GM23338 (cell line): ENCODE measurements at regions not wholly inside any gene's neighbourhood (a gene's known extent, or its start where the extent isn't known, plus 50 kb on each side); places are given as distances from the start of the nearest gene placed in this dataset.
"Not testable (repeated sequence)": the region's sequence is repeated elsewhere in the genome, so short reads cannot be mapped to it uniquely, and the experiment has no call there.

ENCODE experiments used
- ATAC-seq: fragments of 200-7000 bp; cut with Tn5 transposase; 3 replicates; pipeline ENCODE4 v1.9.1; 2020
- DNase-seq: peaks from one replicate; pipeline ENCODE4 v3.0.0-alpha.2; 2015; ENCODE audit warnings: low spot score
- H2AFZ ChIP-seq: fragments of 200-600 bp; sonication (generic); 2 replicates; pipeline ENCODE4 v1.8.0; 2016; ENCODE audit warnings: antibody characterized with exemption, mild to moderate bottlenecking, moderate library complexity
- H3F3A ChIP-seq: fragments of 200-600 bp; sonication (generic); replicated peaks from 2 replicates; pipeline ENCODE4 v1.8.0; 2017; ENCODE audit warnings: antibody characterized with exemption, mixed run types, low read depth
- H3K27ac ChIP-seq: fragments of 200-600 bp; sonication (generic); 2 replicates; pipeline ENCODE4 v1.6.1; 2016; ENCODE audit warnings: low read depth
- H3K27me3 ChIP-seq: fragments of 200-600 bp; sonication (generic); 2 replicates; pipeline ENCODE4 v1.8.0; 2016; ENCODE audit warnings: mild to moderate bottlenecking, mixed run types, moderate library complexity; ENCODE audit not compliant: insufficient read depth
- H3K36me3 ChIP-seq: fragments of 200-600 bp; sonication (generic); 2 replicates; pipeline ENCODE4 v1.8.0; 2016; ENCODE audit warnings: mild to moderate bottlenecking; ENCODE audit not compliant: insufficient read depth
- H3K4me1 ChIP-seq: fragments of 200-600 bp; sonication (generic); 2 replicates; pipeline ENCODE4 v1.8.0; 2016; ENCODE audit warnings: mild to moderate bottlenecking, moderate library complexity; ENCODE audit not compliant: insufficient read depth
- H3K4me2 ChIP-seq: fragments of 200-600 bp; sonication (generic); 2 replicates; pipeline ENCODE4 v1.7.1; 2017; ENCODE audit warnings: mixed run types
- H3K4me3 ChIP-seq: fragments of 200-600 bp; sonication (generic); 2 replicates; pipeline ENCODE4 v1.6.1; 2016; ENCODE audit warnings: mixed run types
- H3K79me2 ChIP-seq: fragments of 200-600 bp; sonication (generic); replicated peaks from 2 replicates; pipeline ENCODE4 v1.8.0; 2017; ENCODE audit warnings: mild to moderate bottlenecking; ENCODE audit not compliant: insufficient read depth
- H3K9me2 ChIP-seq: fragments of 200-600 bp; sonication (generic); 2 replicates; pipeline ENCODE4 v1.8.0; 2017; ENCODE audit not compliant: insufficient read depth
- H4K20me1 ChIP-seq: fragments of 200-600 bp; sonication (generic); replicated peaks from 2 replicates; pipeline ENCODE4 v1.8.0; 2017; ENCODE audit warnings: mild to moderate bottlenecking; ENCODE audit not compliant: insufficient read depth
- H3K27ac Mint-ChIP-seq: 2 replicates; pipeline ENCODE4 v1.8.0; 2020; ENCODE audit warnings: inconsistent platforms, mild to moderate bottlenecking, moderate library complexity, mixed read lengths
- H3K27me3 Mint-ChIP-seq: 3 replicates; pipeline ENCODE4 v1.8.0; 2022; ENCODE audit warnings: low read depth, mild to moderate bottlenecking, moderate library complexity, mixed read lengths, inconsistent platforms; ENCODE audit not compliant: insufficient read depth, poor library complexity
- H3K36me3 Mint-ChIP-seq: 3 replicates; pipeline ENCODE4 v1.8.0; 2021; ENCODE audit warnings: low read depth, mild to moderate bottlenecking, inconsistent platforms, moderate library complexity, mixed read lengths
- H3K4me1 Mint-ChIP-seq: 3 replicates; pipeline ENCODE4 v1.8.0; 2020; ENCODE audit warnings: mild to moderate bottlenecking, inconsistent platforms, mixed read lengths
- H3K4me3 Mint-ChIP-seq: 3 replicates; pipeline ENCODE4 v1.8.0; 2021; ENCODE audit warnings: moderate library complexity, mild to moderate bottlenecking, inconsistent platforms, mixed read lengths
- H3K9me3 Mint-ChIP-seq: 3 replicates; pipeline ENCODE4 v1.8.0; 2020; ENCODE audit warnings: moderate library complexity, mild to moderate bottlenecking, inconsistent platforms, mixed read lengths

GRCh38 chr5:71289946-71290345 lies 165.5 kb upstream of the BDP1 start:
- H2AFZ ChIP-seq, H3K9me2 ChIP-seq, H3K79me2 ChIP-seq, ATAC-seq, H3K36me3 ChIP-seq, H3K27ac ChIP-seq, H4K20me1 ChIP-seq, H3K4me2 ChIP-seq, H3K4me1 Mint-ChIP-seq, H3K27ac Mint-ChIP-seq, H3K27me3 ChIP-seq, H3K27me3 Mint-ChIP-seq, H3K9me3 Mint-ChIP-seq, DNase-seq, H3K4me3 Mint-ChIP-seq, H3K4me1 ChIP-seq, H3F3A ChIP-seq, H3K36me3 Mint-ChIP-seq: not testable (repeated sequence)
- H3K4me3 ChIP-seq: 0 out of 2 replicates have a peak overlapping the region, but pooled peaks have one; percentile 38

GRCh38 chr5:71290979-71291378 lies 164.5 kb upstream of the BDP1 start:
- not testable (repeated sequence) for H4K20me1 ChIP-seq, H3K79me2 ChIP-seq, H3K27me3 Mint-ChIP-seq, H2AFZ ChIP-seq, H3K36me3 ChIP-seq, H3K4me3 ChIP-seq, H3K27me3 ChIP-seq, H3K9me3 Mint-ChIP-seq, H3K9me2 ChIP-seq, H3K4me3 Mint-ChIP-seq, H3K4me2 ChIP-seq, H3F3A ChIP-seq, H3K36me3 Mint-ChIP-seq, H3K27ac ChIP-seq, H3K4me1 ChIP-seq, DNase-seq, H3K27ac Mint-ChIP-seq, H3K4me1 Mint-ChIP-seq, ATAC-seq
